ENCODE measurements at regions not wholly inside any gene's neighbourhood (a gene's known extent, or its start where the extent isn't known, plus 50 kb on each side); places are given as distances from the start of the nearest gene placed in this dataset.

DNA sequence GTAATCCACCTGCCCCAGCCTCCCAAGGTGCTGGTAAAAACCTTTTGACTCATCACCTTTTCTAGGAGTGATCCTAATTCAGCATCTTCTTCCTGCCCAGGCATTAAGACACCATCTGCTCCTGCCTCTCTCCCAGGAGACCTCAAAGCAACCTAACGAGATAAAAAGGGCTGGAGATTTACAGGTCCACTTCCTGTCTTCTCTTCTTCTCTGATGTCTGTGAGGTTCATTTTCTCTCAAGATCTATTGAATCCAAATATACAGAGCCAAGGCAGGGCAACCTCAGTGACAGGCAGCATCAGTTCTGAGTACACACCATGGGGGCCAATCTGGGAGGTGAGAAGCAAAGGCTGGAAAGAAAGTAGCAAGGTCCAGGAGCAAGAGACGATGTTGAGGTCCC is 219.4 kb downstream of the SETD4 start (continued):
- TF ChIP-seq, protein P1, sequence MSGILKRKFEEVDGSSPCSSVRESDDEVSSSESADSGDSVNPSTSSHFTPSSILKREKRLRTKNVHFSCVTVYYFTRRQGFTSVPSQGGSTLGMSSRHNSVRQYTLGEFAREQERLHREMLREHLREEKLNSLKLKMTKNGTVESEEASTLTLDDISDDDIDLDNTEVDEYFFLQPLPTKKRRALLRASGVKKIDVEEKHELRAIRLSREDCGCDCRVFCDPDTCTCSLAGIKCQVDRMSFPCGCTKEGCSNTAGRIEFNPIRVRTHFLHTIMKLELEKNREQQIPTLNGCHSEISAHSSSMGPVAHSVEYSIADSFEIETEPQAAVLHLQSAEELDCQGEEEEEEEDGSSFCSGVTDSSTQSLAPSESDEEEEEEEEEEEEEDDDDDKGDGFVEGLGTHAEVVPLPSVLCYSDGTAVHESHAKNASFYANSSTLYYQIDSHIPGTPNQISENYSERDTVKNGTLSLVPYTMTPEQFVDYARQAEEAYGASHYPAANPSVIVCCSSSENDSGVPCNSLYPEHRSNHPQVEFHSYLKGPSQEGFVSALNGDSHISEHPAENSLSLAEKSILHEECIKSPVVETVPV (CRISPR knock-in tag; IDR thresholded peaks at IDR 0.05): no peak
- TF ChIP-seq ZC3H10 (CRISPR knock-in tag; IDR thresholded peaks at IDR 0.05) (no peak), OSR1 (CRISPR knock-in tag; IDR thresholded peaks at IDR 0.05) (no peak), TOX (CRISPR knock-in tag; IDR thresholded peaks at IDR 0.05; ENCODE audit: borderline replicate concordance) (no peak), SNAI2 (CRISPR knock-in tag; IDR thresholded peaks at IDR 0.05) (no peak)
- TF ChIP-seq, protein P2, sequence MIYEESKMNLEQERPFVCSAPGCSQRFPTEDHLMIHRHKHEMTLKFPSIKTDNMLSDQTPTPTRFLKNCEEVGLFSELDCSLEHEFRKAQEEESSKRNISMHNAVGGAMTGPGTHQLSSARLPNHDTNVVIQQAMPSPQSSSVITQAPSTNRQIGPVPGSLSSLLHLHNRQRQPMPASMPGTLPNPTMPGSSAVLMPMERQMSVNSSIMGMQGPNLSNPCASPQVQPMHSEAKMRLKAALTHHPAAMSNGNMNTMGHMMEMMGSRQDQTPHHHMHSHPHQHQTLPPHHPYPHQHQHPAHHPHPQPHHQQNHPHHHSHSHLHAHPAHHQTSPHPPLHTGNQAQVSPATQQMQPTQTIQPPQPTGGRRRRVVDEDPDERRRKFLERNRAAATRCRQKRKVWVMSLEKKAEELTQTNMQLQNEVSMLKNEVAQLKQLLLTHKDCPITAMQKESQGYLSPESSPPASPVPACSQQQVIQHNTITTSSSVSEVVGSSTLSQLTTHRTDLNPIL (CRISPR knock-in tag; IDR thresholded peaks at IDR 0.05; ENCODE audit: low read depth): no peak

DNA sequence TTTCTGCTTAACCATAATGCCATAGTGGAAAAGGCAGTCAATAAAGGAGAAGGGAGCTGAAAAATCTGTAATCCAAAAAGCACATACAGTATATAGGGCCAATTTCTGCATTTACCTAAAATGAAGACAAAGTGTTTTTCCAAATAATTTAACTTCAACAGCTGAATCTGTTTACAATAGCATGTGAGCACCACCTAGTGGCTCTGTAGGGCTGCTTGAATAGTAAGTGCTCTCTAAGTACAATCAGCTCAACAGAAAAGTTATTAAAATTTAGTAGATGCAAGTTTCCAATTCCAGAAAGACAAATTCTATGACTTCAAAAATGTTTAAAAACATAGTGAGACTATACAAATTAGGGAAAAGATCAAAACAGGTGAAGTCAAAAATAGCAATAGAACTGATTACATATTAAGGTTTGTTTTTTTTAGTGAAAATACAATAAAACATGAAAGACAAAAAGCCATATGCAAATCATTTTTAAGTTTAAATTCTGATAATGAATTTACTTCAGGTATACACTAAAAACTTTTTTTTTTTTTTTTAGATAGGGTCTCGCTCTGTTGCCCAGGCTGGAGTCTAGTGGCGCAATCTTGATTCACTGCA is 220.0 kb downstream of the SETD4 start:
- peak; percentile 85 for ATAC-seq
- TF ChIP-seq PPARA (CRISPR knock-in tag; IDR thresholded peaks at IDR 0.05; ENCODE audit: borderline replicate concordance) (no peak), TCF4 (CRISPR knock-in tag; IDR thresholded peaks at IDR 0.05; ENCODE audit: borderline replicate concordance) (no peak), ZNF70 (CRISPR knock-in tag; IDR thresholded peaks at IDR 0.05) (no peak), ZFP3 (CRISPR knock-in tag; IDR thresholded peaks at IDR 0.05) (no peak), RARB (CRISPR knock-in tag; IDR thresholded peaks at IDR 0.05) (no peak), BACH2 (CRISPR knock-in tag; IDR thresholded peaks at IDR 0.05; ENCODE audit: borderline replicate concordance) (no peak), TOX (CRISPR knock-in tag; IDR thresholded peaks at IDR 0.05; ENCODE audit: borderline replicate concordance) (no peak), ISL1 (CRISPR knock-in tag; IDR thresholded peaks at IDR 0.05) (no peak), GLIS3 (CRISPR knock-in tag; IDR thresholded peaks at IDR 0.05) (no peak), ZC3H10 (CRISPR knock-in tag; IDR thresholded peaks at IDR 0.05) (no peak), ZNF8 (CRISPR knock-in tag; IDR thresholded peaks at IDR 0.05) (no peak), CSDC2 (CRISPR knock-in tag; IDR thresholded peaks at IDR 0.05) (no peak), SNAI2 (CRISPR knock-in tag; IDR thresholded peaks at IDR 0.05) (no peak), ZFP30 (CRISPR knock-in tag; IDR thresholded peaks at IDR 0.05) (no peak), ARNTL (CRISPR knock-in tag; IDR thresholded peaks at IDR 0.05; ENCODE audit: borderline replicate concordance, low read depth) (no peak)
- TF ChIP-seq, protein P1 (CRISPR knock-in tag; IDR thresholded peaks at IDR 0.05): no peak
- TF ChIP-seq, protein P2 (CRISPR knock-in tag; IDR thresholded peaks at IDR 0.05; ENCODE audit: low read depth): no peak
- TF ChIP-seq, protein P3, sequence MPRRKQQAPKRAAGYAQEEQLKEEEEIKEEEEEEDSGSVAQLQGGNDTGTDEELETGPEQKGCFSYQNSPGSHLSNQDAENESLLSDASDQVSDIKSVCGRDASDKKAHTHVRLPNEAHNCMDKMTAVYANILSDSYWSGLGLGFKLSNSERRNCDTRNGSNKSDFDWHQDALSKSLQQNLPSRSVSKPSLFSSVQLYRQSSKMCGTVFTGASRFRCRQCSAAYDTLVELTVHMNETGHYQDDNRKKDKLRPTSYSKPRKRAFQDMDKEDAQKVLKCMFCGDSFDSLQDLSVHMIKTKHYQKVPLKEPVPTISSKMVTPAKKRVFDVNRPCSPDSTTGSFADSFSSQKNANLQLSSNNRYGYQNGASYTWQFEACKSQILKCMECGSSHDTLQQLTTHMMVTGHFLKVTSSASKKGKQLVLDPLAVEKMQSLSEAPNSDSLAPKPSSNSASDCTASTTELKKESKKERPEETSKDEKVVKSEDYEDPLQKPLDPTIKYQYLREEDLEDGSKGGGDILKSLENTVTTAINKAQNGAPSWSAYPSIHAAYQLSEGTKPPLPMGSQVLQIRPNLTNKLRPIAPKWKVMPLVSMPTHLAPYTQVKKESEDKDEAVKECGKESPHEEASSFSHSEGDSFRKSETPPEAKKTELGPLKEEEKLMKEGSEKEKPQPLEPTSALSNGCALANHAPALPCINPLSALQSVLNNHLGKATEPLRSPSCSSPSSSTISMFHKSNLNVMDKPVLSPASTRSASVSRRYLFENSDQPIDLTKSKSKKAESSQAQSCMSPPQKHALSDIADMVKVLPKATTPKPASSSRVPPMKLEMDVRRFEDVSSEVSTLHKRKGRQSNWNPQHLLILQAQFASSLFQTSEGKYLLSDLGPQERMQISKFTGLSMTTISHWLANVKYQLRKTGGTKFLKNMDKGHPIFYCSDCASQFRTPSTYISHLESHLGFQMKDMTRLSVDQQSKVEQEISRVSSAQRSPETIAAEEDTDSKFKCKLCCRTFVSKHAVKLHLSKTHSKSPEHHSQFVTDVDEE (CRISPR knock-in tag; IDR thresholded peaks at IDR 0.05): no peak
- TF ChIP-seq, protein P4, sequence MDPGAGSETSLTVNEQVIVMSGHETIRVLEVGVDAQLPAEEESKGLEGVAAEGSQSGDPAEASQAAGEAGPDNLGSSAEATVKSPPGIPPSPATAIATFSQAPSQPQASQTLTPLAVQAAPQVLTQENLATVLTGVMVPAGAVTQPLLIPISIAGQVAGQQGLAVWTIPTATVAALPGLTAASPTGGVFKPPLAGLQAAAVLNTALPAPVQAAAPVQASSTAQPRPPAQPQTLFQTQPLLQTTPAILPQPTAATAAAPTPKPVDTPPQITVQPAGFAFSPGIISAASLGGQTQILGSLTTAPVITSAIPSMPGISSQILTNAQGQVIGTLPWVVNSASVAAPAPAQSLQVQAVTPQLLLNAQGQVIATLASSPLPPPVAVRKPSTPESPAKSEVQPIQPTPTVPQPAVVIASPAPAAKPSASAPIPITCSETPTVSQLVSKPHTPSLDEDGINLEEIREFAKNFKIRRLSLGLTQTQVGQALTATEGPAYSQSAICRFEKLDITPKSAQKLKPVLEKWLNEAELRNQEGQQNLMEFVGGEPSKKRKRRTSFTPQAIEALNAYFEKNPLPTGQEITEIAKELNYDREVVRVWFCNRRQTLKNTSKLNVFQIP (CRISPR knock-in tag; IDR thresholded peaks at IDR 0.05; ENCODE audit: borderline replicate concordance, low read depth): no peak

All from SK-N-SH treated with all-trans-retinoic acid at 6 μM for 48 hours (cell line).